HepG2 (cell line): ENCODE measurements at regions not wholly inside any gene's neighbourhood (a gene's known extent, or its start where the extent isn't known, plus 50 kb on each side); places are given as distances from the start of the nearest gene placed in this dataset.

ENCODE experiments used
- ATAC-seq: fragments of 200-7000 bp; cut with Tn5 transposase; 3 replicates; pipeline ENCODE4 v1.9.1; 2020; ENCODE audit warnings: mild to moderate bottlenecking, moderate library complexity
- BruUV-seq: library from RNA; stranded (reverse); fragments of 400-500 nt; replicated peaks from 2 replicates; lab custom pipeline; 2021; lab: Mats Ljungman, UMichigan
- CTCF ChIA-PET: fragments of 300-600 bp; formaldehyde crosslinking; extraction: SDS; loops from one replicate; lab custom pipeline; 2021; ENCODE audit warnings: low total read pairs, inconsistent platforms, low intra/inter-chr PET ratio; lab: Yijun Ruan, JAX
- POLR2A ChIA-PET: fragments of 350-600 bp; sonication (Branson Sonifier 250); formaldehyde crosslinking; loops from one replicate; lab custom pipeline; 2020; ENCODE audit warnings: antibody characterized with exemption, inconsistent platforms; lab: Yijun Ruan, JAX
- DNase-seq: peaks from one replicate; pipeline ENCODE4 v3.0.0-alpha.2; 2015; ENCODE audit warnings: low spot score
- FAIRE-seq: peaks from 3 replicates; lab custom pipeline; 2011; peaks lifted over from hg19 to GRCh38; lab: Jason Lieb, UNC
- H2AFZ ChIP-seq: one replicate; pipeline ENCODE4 v1.6.1; 2011; ENCODE audit warnings: low read length, inconsistent platforms
- H3K27ac ChIP-seq: fragments of 300-600 bp; 3 replicates; pipeline ENCODE4 v1.8.0; 2011; ENCODE audit warnings: mixed run types, mild to moderate bottlenecking, mixed read lengths, low read length, inconsistent platforms; ENCODE audit not compliant: insufficient read depth; ENCODE audit errors: extremely low read length
- H3K27me3 ChIP-seq, 2 experiments: fragments of 200-600 bp in 1 of 2; 2 replicates in 1 of 2; 3 replicates in 1 of 2; pipeline versions ENCODE4 v1.6.0 to v1.8.0; 2011; ENCODE audit warnings: low read length in 2 of 2, mild to moderate bottlenecking in 2 of 2, moderate library complexity in 2 of 2, inconsistent platforms in 1 of 2; ENCODE audit not compliant: insufficient read depth in 2 of 2, control insufficient read depth in 1 of 2
- H3K36me3 ChIP-seq, 2 experiments: fragments of 200-600 bp in 1 of 2; replicated peaks in 1 of 2; 2 replicates in 1 of 2; 3 replicates in 1 of 2; pipeline versions ENCODE4 v1.5.1 to v1.8.0; 2011; ENCODE audit warnings: low read length in 2 of 2, inconsistent platforms in 1 of 2; ENCODE audit not compliant: insufficient read depth in 2 of 2, control insufficient read depth in 1 of 2
- H3K4me1 ChIP-seq: 2 replicates; pipeline ENCODE4 v1.5.1; 2012; ENCODE audit warnings: low read length, inconsistent platforms; ENCODE audit not compliant: insufficient read depth
- H3K4me2 ChIP-seq: 2 replicates; pipeline ENCODE4 v1.6.0; 2011; ENCODE audit warnings: low read depth, low read length, inconsistent platforms
- H3K4me3 ChIP-seq, 3 experiments: fragments of 200-600 bp in 1 of 3; sonication (generic), shearing (Covaris generic) in 1 of 3; replicated peaks in 1 of 3; 2 replicates each; pipeline ENCODE4 v1.5.1; 2011 to 2016; ENCODE audit warnings: low read length in 3 of 3, inconsistent platforms in 2 of 3, low read depth in 2 of 3, mild to moderate bottlenecking in 2 of 3, control low read depth in 1 of 3, mixed read lengths in 1 of 3; ENCODE audit not compliant: insufficient read depth in 1 of 3
- H3K79me2 ChIP-seq: one replicate; pipeline ENCODE4 v1.6.1; 2011; ENCODE audit warnings: low read length, inconsistent platforms; ENCODE audit not compliant: insufficient read depth
- H3K9ac ChIP-seq: 2 replicates; pipeline ENCODE4 v1.6.0; 2011; ENCODE audit warnings: mild to moderate bottlenecking, low read depth, low read length, inconsistent platforms; ENCODE audit not compliant: insufficient read depth
- H3K9me3 ChIP-seq: 2 replicates; pipeline ENCODE4 v1.5.1; 2012; ENCODE audit warnings: mild to moderate bottlenecking, low read length
- H4K20me1 ChIP-seq: 2 replicates; pipeline ENCODE4 v1.6.0; 2011; ENCODE audit warnings: inconsistent platforms, mild to moderate bottlenecking, low read length, moderate library complexity; ENCODE audit not compliant: insufficient read depth
- FOXP1 ChIP-seq, 2 experiments: fragments of 450-650 bp in 1 of 2; IDR thresholded peaks; 2 replicates each; pipeline ENCODE4 v1.6.1; 2017 to 2018; ENCODE audit warnings: antibody characterized with exemption in 1 of 2
- HNRNPK ChIP-seq: fragments of 200-400 bp; formaldehyde crosslinking; IDR thresholded peaks from 2 replicates; pipeline ENCODE4 v1.6.1; 2018; ENCODE audit warnings: low read length, low read depth, moderate library complexity, mild to moderate bottlenecking; ENCODE audit not compliant: poor library complexity, severe bottlenecking
- KLF11 ChIP-seq: IDR thresholded peaks from 2 replicates; pipeline ENCODE4 v1.6.1; 2016; ENCODE audit warnings: missing compliant biosample characterization
- SRSF1 ChIP-seq: fragments of 200-400 bp; formaldehyde crosslinking; optimal IDR thresholded peaks from 2 replicates; pipeline ENCODE3; 2017; ENCODE audit warnings: mild to moderate bottlenecking, low read depth, low read length, moderate library complexity
- ZFP36L2 ChIP-seq: sonication (generic); formaldehyde crosslinking; IDR thresholded peaks from 2 replicates; pipeline ENCODE4 v1.4.0; 2020; ENCODE audit warnings: missing genetic modification reagents
- ZNF431 ChIP-seq: sonication (generic); formaldehyde crosslinking; IDR thresholded peaks from 2 replicates; pipeline ENCODE4 v1.9.0; 2022; ENCODE audit warnings: missing genetic modification reagents, low read depth, mild to moderate bottlenecking, borderline replicate concordance
- WGBS: methylation state at CpG from one replicate; pipeline ENCODE4 v1.1.6; 2017; ENCODE audit warnings: low lambda C conversion rate; 5-methylcytosine and 5-hydroxymethylcytosine counted together
- in situ Hi-C: cut with HindIII; loops from 2 replicates; pipeline ENCODE4 v1.10.0; 2017; ENCODE audit warnings: low pct_unique_long_range_greater_than_20kb; ENCODE audit not compliant: extremely low pct_ligation_motif_present
- intact Hi-C: fragments of 100-400 bp; cut with micrococcal nuclease; formaldehyde crosslinking; loops from one replicate; pipeline ENCODE4 v1.10.0; 2022; ENCODE audit not compliant: unreplicated experiment
- TF ChIP-seq, protein P1 (sequence below): sonication (generic); formaldehyde crosslinking; IDR thresholded peaks from 2 replicates; pipeline ENCODE4 v1.5.1; 2020; ENCODE audit warnings: mild to moderate bottlenecking, missing genetic modification reagents, borderline replicate concordance
- TF ChIP-seq, protein P2 (sequence below): IDR thresholded peaks from 2 replicates; pipeline ENCODE4 v1.6.1; 2016; ENCODE audit warnings: low read depth

DNA sequence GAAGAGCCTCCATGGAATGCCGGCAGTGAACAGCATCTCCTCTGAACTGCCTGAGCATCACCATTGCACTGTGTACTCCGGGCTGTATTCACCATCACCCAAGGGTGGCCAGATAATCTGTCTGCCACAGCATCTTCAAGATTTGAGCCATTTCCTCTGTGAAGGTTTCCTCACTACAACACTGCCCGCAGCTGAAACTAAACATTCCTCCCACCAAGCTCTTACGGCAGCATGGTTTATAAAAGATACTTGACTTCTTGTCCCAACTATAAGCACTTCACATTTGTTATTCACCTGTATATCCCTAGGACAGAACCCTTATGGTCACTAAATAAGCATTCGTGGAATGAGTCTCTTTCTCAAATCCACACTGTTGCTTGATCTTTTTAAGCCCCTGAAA lies 125.9 kb downstream of the SST start:
- TF ChIP-seq ZFP36L2 (no peak), HNRNPK (no peak), KLF11 (CRISPR knock-in tag) (no peak), SRSF1 (no peak), ZNF431 (no peak), FOXP1 (IDR thresholded peaks at IDR 0.05) (no peak), FOXP1 (CRISPR knock-in tag; IDR thresholded peaks at IDR 0.05) (no peak)
- TF ChIP-seq, protein P1, sequence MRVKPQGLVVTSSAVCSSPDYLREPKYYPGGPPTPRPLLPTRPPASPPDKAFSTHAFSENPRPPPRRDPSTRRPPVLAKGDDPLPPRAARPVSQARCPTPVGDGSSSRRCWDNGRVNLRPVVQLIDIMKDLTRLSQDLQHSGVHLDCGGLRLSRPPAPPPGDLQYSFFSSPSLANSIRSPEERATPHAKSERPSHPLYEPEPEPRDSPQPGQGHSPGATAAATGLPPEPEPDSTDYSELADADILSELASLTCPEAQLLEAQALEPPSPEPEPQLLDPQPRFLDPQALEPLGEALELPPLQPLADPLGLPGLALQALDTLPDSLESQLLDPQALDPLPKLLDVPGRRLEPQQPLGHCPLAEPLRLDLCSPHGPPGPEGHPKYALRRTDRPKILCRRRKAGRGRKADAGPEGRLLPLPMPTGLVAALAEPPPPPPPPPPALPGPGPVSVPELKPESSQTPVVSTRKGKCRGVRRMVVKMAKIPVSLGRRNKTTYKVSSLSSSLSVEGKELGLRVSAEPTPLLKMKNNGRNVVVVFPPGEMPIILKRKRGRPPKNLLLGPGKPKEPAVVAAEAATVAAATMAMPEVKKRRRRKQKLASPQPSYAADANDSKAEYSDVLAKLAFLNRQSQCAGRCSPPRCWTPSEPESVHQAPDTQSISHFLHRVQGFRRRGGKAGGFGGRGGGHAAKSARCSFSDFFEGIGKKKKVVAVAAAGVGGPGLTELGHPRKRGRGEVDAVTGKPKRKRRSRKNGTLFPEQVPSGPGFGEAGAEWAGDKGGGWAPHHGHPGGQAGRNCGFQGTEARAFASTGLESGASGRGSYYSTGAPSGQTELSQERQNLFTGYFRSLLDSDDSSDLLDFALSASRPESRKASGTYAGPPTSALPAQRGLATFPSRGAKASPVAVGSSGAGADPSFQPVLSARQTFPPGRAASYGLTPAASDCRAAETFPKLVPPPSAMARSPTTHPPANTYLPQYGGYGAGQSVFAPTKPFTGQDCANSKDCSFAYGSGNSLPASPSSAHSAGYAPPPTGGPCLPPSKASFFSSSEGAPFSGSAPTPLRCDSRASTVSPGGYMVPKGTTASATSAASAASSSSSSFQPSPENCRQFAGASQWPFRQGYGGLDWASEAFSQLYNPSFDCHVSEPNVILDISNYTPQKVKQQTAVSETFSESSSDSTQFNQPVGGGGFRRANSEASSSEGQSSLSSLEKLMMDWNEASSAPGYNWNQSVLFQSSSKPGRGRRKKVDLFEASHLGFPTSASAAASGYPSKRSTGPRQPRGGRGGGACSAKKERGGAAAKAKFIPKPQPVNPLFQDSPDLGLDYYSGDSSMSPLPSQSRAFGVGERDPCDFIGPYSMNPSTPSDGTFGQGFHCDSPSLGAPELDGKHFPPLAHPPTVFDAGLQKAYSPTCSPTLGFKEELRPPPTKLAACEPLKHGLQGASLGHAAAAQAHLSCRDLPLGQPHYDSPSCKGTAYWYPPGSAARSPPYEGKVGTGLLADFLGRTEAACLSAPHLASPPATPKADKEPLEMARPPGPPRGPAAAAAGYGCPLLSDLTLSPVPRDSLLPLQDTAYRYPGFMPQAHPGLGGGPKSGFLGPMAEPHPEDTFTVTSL (CRISPR knock-in tag) = no peak
- TF ChIP-seq, protein P2, sequence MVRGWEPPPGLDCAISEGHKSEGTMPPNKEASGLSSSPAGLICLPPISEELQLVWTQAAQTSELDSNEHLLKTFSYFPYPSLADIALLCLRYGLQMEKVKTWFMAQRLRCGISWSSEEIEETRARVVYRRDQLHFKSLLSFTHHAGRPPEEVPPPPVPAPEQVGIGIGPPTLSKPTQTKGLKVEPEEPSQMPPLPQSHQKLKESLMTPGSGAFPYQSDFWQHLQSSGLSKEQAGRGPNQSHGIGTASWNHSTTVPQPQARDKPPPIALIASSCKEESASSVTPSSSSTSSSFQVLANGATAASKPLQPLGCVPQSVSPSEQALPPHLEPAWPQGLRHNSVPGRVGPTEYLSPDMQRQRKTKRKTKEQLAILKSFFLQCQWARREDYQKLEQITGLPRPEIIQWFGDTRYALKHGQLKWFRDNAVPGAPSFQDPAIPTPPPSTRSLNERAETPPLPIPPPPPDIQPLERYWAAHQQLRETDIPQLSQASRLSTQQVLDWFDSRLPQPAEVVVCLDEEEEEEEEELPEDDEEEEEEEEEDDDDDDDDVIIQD (CRISPR knock-in tag) = no peak
- in situ Hi-C loops (no loop called here), intact Hi-C loops (no loop called here)
- no peaks in the 10 kb centered on the region for H3K9me3 ChIP-seq
- H3K79me2 ChIP-seq = no peaks in the 10 kb centered on the region
- ChIA-PET CTCF (no interaction called here), POLR2A (no interaction called here)
- ATAC-seq (no peak), DNase-seq (no peak), FAIRE-seq (no peak)
- no peak overlapping the region for H3K9ac ChIP-seq
- H3K4me2 ChIP-seq = no peak overlapping the region
- 63% methylated on average over 5 of the region's 5 CpGs for WGBS
- H4K20me1 ChIP-seq = no peaks in the 10 kb centered on the region
- H3K4me1 ChIP-seq = no peaks in the 10 kb centered on the region
- H3K36me3 ChIP-seq = no peaks in the 10 kb centered on the region
- no peak overlapping the region for H3K4me3 ChIP-seq
- no peak overlapping the region for H3K27ac ChIP-seq
- no peak overlapping the region for H2AFZ ChIP-seq
- no peaks in the 10 kb centered on the region for H3K27me3 ChIP-seq
- BruUV-seq = no TSS peak
